ENCODE measurements at regions not wholly inside any gene's neighbourhood (a gene's known extent, or its start where the extent isn't known, plus 50 kb on each side); places are given as distances from the start of the nearest gene placed in this dataset.

- Histone ChIP-seq H3K27ac (no peak overlapping the region), H3K4me1 (no peaks in the 10 kb centered on the region), H3K4me3 (no peak overlapping the region), H3K9me3 (no peaks in the 10 kb centered on the region), H3K27me3 (peaks cover 0 to 5% (median 0%) of the 10 kb centered on the region in 3 donors), H3K36me3 (no peaks in the 10 kb centered on the region)
- intact Hi-C loops (cut with DNase I; ENCODE audit: low total_unique reads) = no loop called here
- TF ChIP-seq POLR2A (IDR thresholded peaks at IDR 0.05) (no peak), CTCF (IDR thresholded peaks at IDR 0.05 in 4 of 5, conservative IDR thresholded peaks at IDR 0.05 in 1 of 5) (no peak)
- DNase-seq = no peak
- in situ Hi-C loops (cut with MboI; ENCODE audit: low sequenced_read_pairs in 4 of 4) = loop anchor here in 1 of 4 donors (25.0 kb wide), 1 partner anchor 652 kb away; no protein-coding TSS in a partner anchor
- no peak for ATAC-seq
Measured at GRCh38 chr10:120960725-120961124, 109.6 kb downstream of the WDR11 start.

GRCh38 chr10:120961795-120962755 lies 110.9 kb downstream of the WDR11 start:
- Histone ChIP-seq H3K4me3 (no peak overlapping the region), H3K27me3 (peaks cover 0 to 5% (median 0%) of the 10 kb centered on the region in 3 donors), H3K9me3 (no peaks in the 10 kb centered on the region), H3K4me1 (no peaks in the 10 kb centered on the region), H3K27ac (no peak overlapping the region), H3K36me3 (no peaks in the 10 kb centered on the region)
- in situ Hi-C loops (cut with MboI; ENCODE audit: low sequenced_read_pairs in 4 of 4) (loop anchor here in 1 of 4 donors (25.0 kb wide), 1 partner anchor 650 kb away; no protein-coding TSS in a partner anchor), intact Hi-C loops (cut with DNase I; ENCODE audit: low total_unique reads) (no loop called here)
- TF ChIP-seq POLR2A (IDR thresholded peaks at IDR 0.05) (no peak), CTCF (IDR thresholded peaks at IDR 0.05 in 4 of 5, conservative IDR thresholded peaks at IDR 0.05 in 1 of 5) (no peak)
- DNase-seq (no peak), ATAC-seq (no peak)

GRCh38 chr10:120962756-120963593 lies 111.8 kb downstream of the WDR11 start:
- no peak for TF ChIP-seq POLR2A (IDR thresholded peaks at IDR 0.05)
- TF ChIP-seq CTCF (IDR thresholded peaks at IDR 0.05 in 4 of 5, conservative IDR thresholded peaks at IDR 0.05 in 1 of 5) = no peak
- intact Hi-C loops (cut with DNase I; ENCODE audit: low total_unique reads) = no loop called here
- Histone ChIP-seq H3K36me3 (no peaks in the 10 kb centered on the region), H3K9me3 (no peaks in the 10 kb centered on the region), H3K27ac (no peak overlapping the region), H3K4me1 (no peaks in the 10 kb centered on the region), H3K4me3 (no peak overlapping the region), H3K27me3 (peaks cover 0 to 5% (median 0%) of the 10 kb centered on the region in 3 donors)
- ATAC-seq (no peak), DNase-seq (no peak)
- in situ Hi-C loops (cut with MboI; ENCODE audit: low sequenced_read_pairs in 4 of 4) = loop anchor here in 1 of 4 donors (25.0 kb wide), 1 partner anchor 649 kb away; no protein-coding TSS in a partner anchor

- peaks cover 0 to 5% (median 0%) of the 10 kb centered on the region in 3 donors for H3K27me3 ChIP-seq
- no peaks in the 10 kb centered on the region for H3K36me3 ChIP-seq
- in situ Hi-C loops (cut with MboI; ENCODE audit: low sequenced_read_pairs in 4 of 4) (loop anchor here in 1 of 4 donors (25.0 kb wide), 1 partner anchor 649 kb away; no protein-coding TSS in a partner anchor), intact Hi-C loops (cut with DNase I; ENCODE audit: low total_unique reads) (no loop called here)
- TF ChIP-seq POLR2A (IDR thresholded peaks at IDR 0.05) = no peak
- TF ChIP-seq CTCF (IDR thresholded peaks at IDR 0.05 in 4 of 5, conservative IDR thresholded peaks at IDR 0.05 in 1 of 5) = no peak
- no peak overlapping the region for H3K4me3 ChIP-seq
- H3K9me3 ChIP-seq = no peaks in the 10 kb centered on the region
- no peaks in the 10 kb centered on the region for H3K4me1 ChIP-seq
- no peak for DNase-seq
- no peak for ATAC-seq
- no peak overlapping the region for H3K27ac ChIP-seq
Measured at GRCh38 chr10:120963594-120964220, 112.5 kb downstream of the WDR11 start.

Data from gastrocnemius medialis (tissue), 4 donors.